GM19438 (cell line): ENCODE measurements at regions not wholly inside any gene's neighbourhood (a gene's known extent, or its start where the extent isn't known, plus 50 kb on each side); places are given as distances from the start of the nearest gene placed in this dataset.

Source experiments
- ATAC-seq: cut with Tn5 transposase; IDR thresholded peaks from one replicate; pipeline ENCODE4 v1.9.1; 2021; ENCODE audit warnings: low read depth; ENCODE audit not compliant: unreplicated experiment

DNA sequence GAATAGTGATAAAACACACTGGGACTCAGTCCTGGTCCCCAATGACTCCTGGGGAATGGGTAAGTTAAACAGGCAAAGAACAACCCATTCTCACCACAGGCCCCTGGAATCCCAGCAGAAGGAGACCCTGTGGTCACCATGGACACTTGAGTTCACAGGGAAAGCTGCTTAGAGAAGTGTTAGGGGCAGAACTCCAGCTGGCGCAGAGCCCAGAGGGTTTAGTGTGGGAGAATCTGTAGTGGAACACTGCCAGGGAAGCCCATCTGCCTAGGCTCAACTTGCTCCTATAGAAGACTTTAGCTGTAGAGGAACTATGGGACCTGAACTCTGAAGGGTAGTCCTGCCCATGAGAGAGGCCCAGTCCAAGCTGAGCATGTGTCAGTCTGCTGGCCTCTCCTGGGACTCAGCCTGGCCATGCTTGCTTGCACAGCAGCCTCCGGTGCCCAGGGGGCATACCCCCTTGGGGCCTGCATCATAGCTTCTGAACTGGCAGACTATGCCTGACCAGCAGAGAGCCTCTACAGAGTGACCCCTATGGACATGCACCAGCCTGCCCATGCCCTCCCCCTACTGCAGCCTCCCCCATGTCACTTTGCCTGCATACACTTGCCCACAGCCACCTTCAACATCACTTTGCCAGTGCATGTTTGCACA lies 343.5 kb downstream of the IDS start:
- ATAC-seq = no peak

DNA sequence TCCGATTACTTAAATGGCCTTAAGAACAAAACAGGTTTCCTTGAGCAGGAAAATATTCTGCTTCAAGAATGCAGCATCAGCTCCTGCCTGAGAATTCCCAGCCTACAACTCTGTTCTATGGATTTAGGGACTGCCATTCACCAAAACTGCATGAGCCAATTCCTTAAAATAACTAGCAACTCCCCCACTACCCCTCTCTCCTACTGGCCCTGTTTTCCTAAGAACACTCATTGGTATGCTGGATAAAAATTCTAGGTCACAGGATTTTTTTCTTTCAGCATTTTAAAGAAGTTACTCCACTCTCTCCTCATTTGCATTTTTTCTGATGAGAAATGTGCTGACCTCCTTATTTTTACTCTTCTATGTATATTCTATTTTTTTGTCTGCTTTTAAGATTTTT lies 347.1 kb downstream of the IDS start:
- ATAC-seq = no peak

DNA sequence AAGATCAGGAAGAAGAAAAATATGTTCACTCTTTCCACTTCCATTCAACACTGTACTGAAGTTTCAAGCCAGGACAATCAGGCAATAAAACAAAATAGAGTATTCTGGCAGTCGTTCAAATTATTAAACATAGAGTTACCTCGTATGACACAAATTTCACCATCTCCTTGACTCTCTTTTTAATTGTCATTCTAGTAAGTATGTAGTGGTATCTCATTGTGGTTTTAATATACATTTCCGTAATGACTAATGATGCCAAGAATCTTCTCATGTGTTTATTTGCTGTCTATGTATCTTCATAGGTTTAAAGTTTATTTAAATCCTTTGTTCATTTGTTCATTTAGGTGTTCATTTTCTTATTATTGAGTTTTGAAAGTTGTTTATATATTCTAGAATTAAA lies 352.2 kb downstream of the IDS start:
- no peak for ATAC-seq

DNA sequence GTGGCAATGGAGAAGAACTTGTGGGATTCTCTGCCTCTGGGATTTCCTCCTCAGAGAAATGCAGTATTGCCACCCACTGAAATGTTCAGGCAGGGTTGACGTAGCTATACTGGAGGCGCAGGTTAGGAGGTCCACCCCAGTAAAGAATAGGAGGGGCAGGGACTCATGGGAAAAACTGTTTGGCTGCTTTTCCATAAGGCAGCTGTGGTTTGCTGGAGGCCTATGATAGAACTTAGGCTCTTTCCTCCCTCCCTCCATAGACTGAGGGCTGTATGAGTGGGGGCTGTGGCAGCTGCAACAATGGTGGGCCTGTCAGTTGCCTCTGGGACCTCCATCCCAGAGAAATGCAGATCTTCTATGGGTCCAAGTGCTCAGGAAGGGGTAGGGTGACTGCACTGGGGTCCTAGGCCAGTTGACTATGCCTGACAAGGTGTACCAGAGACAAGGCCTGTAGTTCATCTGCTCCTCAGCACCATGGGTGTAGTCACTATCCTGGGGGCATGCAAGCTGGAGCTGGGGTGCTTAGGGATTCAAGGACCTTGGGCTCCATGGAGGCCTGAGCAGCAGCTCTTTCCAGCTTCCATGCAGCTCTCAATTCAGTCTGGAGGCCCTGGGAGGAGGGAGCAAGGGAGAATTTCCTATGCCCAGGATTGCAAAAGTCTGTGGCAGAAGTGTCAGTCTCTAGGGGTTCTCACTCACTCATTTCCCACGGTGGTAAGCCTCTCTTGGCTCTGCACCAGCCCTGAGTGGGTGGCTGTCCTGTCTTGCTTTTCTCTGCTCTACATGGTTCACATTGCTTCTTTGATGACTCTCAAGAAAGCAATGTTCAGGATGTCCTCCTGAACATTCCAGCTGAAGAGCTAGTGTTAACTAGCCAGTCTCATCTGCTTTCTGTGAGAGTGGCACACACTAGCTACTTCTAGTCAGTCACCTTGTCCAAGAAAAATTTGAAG lies 353.0 kb downstream of the IDS start:
- ATAC-seq = no peak

GRCh38 chrX:149145845-149146285 lies 359.2 kb downstream of the IDS start:
- no peak for ATAC-seq

- no peak for ATAC-seq
Observed at GRCh38 chrX:149131774-149132173, 373.3 kb downstream of the IDS start.

DNA sequence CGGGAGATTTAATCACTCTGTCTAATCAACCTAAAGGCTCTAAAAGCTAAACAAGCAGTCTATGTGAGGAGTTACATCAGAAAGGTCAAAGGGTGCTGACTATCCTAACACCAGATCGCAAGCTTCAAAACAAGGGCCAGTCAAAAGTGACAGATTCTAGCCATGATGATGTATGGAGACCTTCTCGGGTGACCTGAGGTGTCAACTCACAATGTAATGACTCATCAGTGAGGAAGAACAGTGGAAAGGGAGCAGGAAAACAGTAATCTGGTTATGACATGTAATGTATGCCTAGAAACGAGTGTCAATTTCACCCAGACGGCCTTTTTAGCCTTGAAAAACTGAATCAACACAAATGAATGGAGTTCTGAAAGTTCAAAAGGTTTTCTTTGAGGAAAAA lies 375.3 kb downstream of the IDS start:
- ATAC-seq = no peak

DNA sequence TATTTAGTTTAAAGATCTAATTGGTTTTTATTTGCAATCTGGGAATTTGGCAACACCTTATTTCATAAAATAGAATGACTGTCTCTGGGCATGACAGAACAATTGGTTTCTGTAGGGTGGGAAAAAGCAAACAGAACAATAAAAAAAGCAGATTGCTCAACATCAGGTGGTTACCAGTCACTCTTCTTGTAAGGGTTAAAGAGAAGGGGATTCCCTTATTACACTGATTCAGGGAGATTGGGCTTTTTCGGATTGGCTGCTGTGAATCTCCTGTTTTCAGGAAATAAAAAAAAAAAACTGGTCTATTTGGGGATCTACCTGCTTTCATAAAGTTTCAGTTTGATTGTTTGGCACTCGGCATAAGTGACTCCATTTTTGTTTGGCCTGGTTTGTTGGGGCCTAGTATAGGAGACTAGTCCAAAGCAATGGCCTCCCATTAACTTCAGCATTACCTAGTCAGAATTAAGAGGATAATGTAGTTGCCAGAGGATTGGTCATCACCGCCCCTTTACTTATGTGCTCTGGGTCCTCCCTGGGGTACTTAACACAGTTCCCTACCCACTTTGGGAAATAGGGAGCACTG lies 380.5 kb downstream of the IDS start:
- no peak for ATAC-seq

- no peak for ATAC-seq
Observed at GRCh38 chrX:149121206-149121920, 383.7 kb downstream of the IDS start.

DNA sequence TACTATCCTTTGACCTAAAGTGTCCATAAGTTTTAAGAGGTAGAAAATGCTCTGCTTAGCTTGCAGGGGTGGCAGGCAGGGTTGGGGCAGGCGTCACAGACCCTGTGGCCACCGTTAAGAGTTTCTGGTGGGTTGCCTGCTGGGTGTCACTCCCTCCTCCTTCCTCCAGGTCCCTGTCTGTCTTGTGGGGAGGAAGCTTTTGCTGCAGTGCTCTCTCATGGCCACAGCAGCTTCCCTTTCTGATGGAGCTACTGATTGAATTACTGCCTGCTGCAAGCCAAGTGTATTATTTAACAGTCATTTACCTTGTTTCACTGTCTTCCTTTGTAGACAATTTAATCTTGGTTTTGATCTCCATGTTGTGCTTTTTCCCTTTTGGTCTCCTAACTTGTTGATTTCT lies 384.6 kb downstream of the IDS start:
- ATAC-seq = no peak

DNA sequence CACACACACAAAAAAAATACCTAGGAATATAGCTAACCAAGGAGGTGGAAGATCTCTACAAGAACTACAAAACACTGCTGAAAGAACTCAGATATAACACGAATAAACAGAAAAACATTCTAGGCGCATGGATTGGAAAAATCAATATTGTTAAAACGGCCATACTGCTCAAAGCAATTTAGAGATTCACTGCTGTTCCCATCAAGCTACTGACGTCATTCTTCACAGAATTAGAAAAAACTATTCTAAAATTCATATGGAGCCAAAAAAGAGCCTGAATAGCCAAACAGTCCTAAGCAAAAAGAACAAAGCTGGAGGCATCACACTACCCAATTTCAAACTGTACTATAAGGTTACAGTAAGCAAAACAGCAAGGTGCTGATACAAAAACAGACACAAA lies 390.2 kb downstream of the IDS start:
- no peak for ATAC-seq

- no peak for ATAC-seq
Observed at GRCh38 chrX:149114001-149114400, 391.1 kb downstream of the IDS start.

GRCh38 chrX:149097786-149098185 lies 407.3 kb downstream of the IDS start:
- ATAC-seq = no peak

GRCh38 chrX:149092179-149092578 lies 412.9 kb downstream of the IDS start:
- no peak for ATAC-seq

GRCh38 chrX:149079805-149080406 lies 425.2 kb downstream of the IDS start:
- no peak for ATAC-seq

DNA sequence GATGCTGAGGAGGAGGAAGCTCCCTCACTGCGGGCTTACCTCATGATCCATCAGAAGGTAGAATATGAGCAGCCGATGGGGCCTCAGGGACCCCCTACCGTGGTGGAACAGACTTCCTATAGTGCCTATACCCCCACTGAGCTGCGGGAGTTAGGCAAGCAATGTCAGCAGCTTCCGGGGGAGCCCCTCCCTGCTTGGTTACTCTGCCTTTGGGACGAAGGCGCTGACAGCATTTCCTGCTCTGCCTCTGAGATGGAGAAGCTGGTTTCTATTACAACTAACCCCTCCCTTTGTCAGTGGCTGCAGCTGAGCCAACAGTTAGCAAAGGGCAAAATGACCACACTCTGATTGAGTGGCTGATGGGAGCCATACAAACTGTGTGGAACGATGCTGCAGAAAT lies 430.7 kb downstream of the IDS start:
- no peak for ATAC-seq

DNA sequence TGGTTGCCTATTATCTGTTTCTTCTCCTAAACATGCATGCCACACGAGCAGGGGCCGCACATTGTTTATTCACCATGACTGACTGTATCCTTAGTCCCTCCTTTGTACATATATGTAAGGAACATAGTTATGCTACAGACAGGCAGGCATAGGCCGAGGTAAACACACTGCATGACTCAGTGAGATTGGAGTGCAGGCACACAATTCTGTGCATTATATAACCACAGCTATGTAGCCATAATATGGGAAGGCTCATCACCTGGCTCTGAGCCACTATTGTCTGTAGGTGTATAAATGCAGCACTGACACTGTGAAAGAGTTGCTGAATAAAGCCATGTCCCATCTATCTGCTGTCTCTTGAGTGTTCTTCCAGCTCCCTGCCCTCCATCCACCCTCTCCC lies 431.6 kb downstream of the IDS start:
- no peak for ATAC-seq

DNA sequence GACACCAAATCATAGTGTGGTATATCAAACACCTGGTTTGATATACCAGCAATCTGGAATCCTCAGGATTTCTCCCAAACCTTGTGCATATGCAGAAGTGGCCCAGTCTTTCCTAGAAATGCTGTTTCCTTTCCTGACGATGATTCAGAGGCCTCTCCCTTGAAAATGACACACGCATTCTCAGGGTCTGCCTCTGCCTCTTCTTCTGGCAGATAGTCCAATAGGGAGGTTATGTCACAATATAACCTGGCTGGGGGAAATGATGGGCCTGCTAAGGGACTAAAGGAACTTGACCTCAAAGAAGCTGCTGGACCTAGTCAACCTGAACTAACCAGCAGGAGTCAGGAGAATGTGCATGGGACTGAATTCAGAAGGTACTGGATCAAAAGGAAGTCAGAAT lies 435.2 kb downstream of the IDS start:
- ATAC-seq = no peak

GRCh38 chrX:149060921-149061320 lies 444.2 kb downstream of the IDS start:
- ATAC-seq = no peak
